BJ (cell line): ENCODE measurements at regions not wholly inside any gene's neighbourhood (a gene's known extent, or its start where the extent isn't known, plus 50 kb on each side); places are given as distances from the start of the nearest gene placed in this dataset.

Experiments used
- CTCF ChIA-PET: fragments of 350-600 bp; formaldehyde crosslinking; extraction: SDS; loops from one replicate; lab custom pipeline; 2021; ENCODE audit warnings: antibody characterized with exemption, inconsistent platforms; lab: Yijun Ruan, JAX
- POLR2A ChIA-PET: fragments of 300-600 bp; sonication (Branson Sonifier 250); formaldehyde crosslinking; extraction: SDS; loops from one replicate; lab custom pipeline; 2021; ENCODE audit warnings: antibody characterized with exemption; lab: Charles Lee
- DNase-seq: peaks from one replicate; pipeline ENCODE4 v3.0.0-alpha.2; 2011; ENCODE audit warnings: low read depth
- H3K27me3 ChIP-seq: 2 replicates; pipeline ENCODE4 v1.6.0; 2011; ENCODE audit warnings: low read length; ENCODE audit not compliant: control insufficient read depth, insufficient read depth
- H3K36me3 ChIP-seq: 2 replicates; pipeline ENCODE4 v1.5.1; 2011; ENCODE audit warnings: low read length; ENCODE audit not compliant: control insufficient read depth, insufficient read depth
- H3K4me3 ChIP-seq: 2 replicates; pipeline ENCODE4 v1.5.1; 2011; ENCODE audit warnings: low read depth, mild to moderate bottlenecking, control low read depth, low read length
- TF ChIP-seq, protein P1 (sequence below): IDR thresholded peaks from 2 replicates; pipeline ENCODE4 v1.5.1; 2011; ENCODE audit warnings: low read depth, mild to moderate bottlenecking, control low read depth, inconsistent platforms, low read length, moderate library complexity; ENCODE audit not compliant: insufficient read depth

DNA sequence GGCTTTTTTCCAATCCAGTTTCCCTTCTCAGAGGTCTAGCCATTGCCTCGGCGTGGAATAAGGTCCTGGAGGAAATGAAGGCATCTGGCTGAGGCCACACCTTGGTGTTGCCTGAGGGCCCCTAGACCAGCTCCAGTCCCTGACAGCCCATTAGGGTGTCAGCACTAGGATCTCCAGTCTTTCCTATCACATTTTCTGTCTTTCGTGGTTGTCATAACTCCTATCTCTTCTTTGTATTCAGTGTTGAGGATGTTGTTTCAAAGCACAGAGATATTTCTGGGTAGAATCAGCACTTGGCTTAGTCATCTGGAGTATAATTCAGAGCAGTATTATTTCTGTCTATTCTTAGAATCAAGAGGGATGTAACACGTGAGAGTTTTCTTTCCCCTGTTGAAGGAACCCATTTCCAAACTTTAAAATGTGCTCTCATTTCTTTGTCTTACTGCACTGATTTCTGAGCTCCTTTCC, 844.3 kb downstream of the KCNT2 start:
- ChIA-PET CTCF (interaction anchor here (0.6 kb wide), 1 partner anchor 49 kb away, joined by 3 read pairs; no protein-coding TSS in a partner anchor), POLR2A (no interaction called here)
- H3K36me3 ChIP-seq: no peaks in the 10 kb centered on the region
- H3K4me3 ChIP-seq: no peak overlapping the region
- TF ChIP-seq, protein P1, sequence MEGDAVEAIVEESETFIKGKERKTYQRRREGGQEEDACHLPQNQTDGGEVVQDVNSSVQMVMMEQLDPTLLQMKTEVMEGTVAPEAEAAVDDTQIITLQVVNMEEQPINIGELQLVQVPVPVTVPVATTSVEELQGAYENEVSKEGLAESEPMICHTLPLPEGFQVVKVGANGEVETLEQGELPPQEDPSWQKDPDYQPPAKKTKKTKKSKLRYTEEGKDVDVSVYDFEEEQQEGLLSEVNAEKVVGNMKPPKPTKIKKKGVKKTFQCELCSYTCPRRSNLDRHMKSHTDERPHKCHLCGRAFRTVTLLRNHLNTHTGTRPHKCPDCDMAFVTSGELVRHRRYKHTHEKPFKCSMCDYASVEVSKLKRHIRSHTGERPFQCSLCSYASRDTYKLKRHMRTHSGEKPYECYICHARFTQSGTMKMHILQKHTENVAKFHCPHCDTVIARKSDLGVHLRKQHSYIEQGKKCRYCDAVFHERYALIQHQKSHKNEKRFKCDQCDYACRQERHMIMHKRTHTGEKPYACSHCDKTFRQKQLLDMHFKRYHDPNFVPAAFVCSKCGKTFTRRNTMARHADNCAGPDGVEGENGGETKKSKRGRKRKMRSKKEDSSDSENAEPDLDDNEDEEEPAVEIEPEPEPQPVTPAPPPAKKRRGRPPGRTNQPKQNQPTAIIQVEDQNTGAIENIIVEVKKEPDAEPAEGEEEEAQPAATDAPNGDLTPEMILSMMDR: no peak
- DNase-seq: no peak
- H3K27me3 ChIP-seq: no peaks in the 10 kb centered on the region

DNA sequence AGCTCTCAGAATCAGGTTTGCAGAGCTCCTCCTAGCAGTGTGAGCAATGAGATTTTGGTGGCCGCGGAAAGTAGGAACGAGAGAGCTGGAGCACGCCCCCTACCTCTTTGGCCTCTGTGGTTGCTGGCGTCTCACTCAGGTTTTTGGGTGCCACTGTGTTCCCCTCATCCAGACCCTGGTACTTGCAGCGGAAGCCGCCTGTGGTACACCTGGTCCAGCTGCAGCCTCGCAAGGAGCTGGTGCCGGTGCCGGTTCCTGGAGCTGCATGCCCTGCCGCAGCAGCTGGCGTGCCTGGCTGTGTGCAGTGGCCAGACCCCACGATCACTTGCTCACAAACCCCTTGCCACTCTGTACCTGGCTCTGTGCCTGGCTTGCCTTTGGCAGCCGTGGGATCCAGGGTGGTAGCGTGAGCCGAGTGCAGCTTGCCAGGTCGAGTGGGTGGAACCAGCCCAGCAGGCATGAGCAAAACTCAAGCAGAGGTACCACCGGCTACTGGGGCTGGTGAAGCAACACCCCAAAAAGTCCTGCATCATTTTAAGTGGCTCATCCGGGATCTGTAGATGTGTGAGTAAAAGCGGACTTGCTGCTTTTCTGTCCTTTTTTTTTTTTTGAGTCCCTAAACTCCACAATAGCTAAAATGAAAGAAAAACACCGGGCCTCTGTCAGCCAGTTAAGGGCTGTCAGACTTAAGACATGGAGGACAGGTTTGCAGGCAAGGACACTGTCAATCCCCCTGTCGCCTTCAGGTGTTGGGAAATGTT, 844.9 kb downstream of the KCNT2 start:
- no peak for DNase-seq
- POLR2A ChIA-PET: no interaction called here
- TF ChIP-seq, protein P1: no peak
- H3K36me3 ChIP-seq: no peaks in the 10 kb centered on the region
- CTCF ChIA-PET: no interaction called here
- no peak overlapping the region for H3K4me3 ChIP-seq
- H3K27me3 ChIP-seq: no peaks in the 10 kb centered on the region

DNA sequence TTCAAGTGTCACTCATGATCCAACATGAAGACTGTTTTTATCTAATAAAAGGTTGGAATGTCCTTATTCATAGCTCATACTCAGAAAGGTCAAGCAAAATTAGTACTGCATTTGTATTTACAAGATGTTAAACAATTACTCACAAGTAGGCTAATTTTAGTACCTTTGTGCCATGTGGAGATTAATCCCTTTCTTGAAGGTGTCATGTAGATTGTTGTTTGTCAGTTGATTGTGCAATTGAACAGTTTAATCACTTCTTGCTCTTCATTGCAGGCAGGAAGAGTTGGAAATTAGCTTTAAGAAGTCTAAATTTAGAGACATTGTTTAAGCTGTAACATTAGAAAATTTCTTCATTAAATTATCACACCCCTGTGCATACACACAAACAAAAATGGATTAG, 847.1 kb downstream of the KCNT2 start:
- H3K4me3 ChIP-seq: no peak overlapping the region
- no peaks in the 10 kb centered on the region for H3K27me3 ChIP-seq
- POLR2A ChIA-PET: no interaction called here
- TF ChIP-seq, protein P1: no peak
- DNase-seq: no peak
- H3K36me3 ChIP-seq: no peaks in the 10 kb centered on the region
- CTCF ChIA-PET: no interaction called here

DNA sequence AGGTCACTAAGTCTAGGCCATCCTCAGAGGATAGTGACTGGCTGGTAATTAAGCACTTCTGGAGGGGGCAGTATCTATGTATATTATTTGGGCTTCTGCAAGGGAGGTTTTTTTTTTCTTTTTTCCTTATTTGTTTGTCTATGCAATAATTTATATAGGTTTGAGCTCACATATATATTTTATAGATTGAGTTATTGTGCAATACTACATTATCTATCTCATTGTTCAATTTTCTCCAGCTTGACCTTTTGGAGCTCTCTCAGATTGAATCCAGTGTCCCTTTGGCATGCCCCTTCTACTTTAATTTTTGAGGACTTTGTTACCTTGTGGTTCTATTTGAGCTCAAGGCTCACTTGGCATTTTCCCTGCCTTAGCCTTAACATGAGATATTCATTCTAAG, 852.1 kb downstream of the KCNT2 start:
- Histone ChIP-seq H3K27me3 (no peaks in the 10 kb centered on the region), H3K4me3 (no peak overlapping the region), H3K36me3 (no peaks in the 10 kb centered on the region)
- TF ChIP-seq, protein P1: no peak
- ChIA-PET CTCF (interaction anchor here (0.8 kb wide), 1 partner anchor 35 kb away, joined by 3 read pairs; no protein-coding TSS in a partner anchor), POLR2A (no interaction called here)
- DNase-seq: no peak

DNA sequence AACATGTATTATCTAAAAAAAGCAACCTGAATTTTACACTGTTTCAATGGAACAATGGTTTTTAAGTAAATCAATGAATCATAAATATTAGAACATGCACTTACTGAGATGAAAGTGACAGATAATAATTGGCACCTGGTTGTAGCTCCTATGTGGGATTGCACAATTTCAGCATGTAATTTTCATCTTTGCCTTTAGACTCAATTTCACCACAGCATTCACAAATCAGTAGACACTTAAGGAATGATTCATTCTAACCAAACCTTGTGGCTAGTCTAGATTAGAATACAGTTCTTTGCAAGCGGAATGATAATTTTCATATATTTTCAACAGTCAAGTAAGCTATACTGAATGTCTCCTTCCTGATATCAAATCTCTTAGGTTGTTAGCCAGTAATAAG, 853.4 kb downstream of the KCNT2 start:
- no peak overlapping the region for H3K4me3 ChIP-seq
- no peak for DNase-seq
- POLR2A ChIA-PET: no interaction called here

More for the DNA sequence above, 853.4 kb downstream of the KCNT2 start:
- Histone ChIP-seq H3K27me3 (no peaks in the 10 kb centered on the region), H3K36me3 (no peaks in the 10 kb centered on the region)
- TF ChIP-seq, protein P1: no peak
- CTCF ChIA-PET: no interaction called here
